Neural progenitor cell (in vitro differentiated cells): ENCODE measurements at regions not wholly inside any gene's neighbourhood (a gene's known extent, or its start where the extent isn't known, plus 50 kb on each side); places are given as distances from the start of the nearest gene placed in this dataset.

Experiments used
- CTCF ChIP-seq: fragments of 200-600 bp; sonication (generic); IDR thresholded peaks from 2 replicates; pipeline ENCODE4 v1.5.1; 2017; ENCODE audit warnings: antibody characterized with exemption, mild to moderate bottlenecking
- EZH2 ChIP-seq: fragments of 200-600 bp; sonication (generic); IDR thresholded peaks from 2 replicates; pipeline ENCODE4 v1.6.1; 2017; ENCODE audit warnings: antibody characterized with exemption, mild to moderate bottlenecking, moderate library complexity
- EZH2phosphoT487 ChIP-seq: fragments of 200-600 bp; sonication (generic); IDR thresholded peaks from 2 replicates; pipeline ENCODE4 v1.6.1; 2017; ENCODE audit warnings: antibody characterized with exemption

GRCh38 chr12:124399622-124400021, 104.7 kb downstream of the RFLNA start:
- peak; percentile 64 for TF ChIP-seq CTCF
- TF ChIP-seq EZH2phosphoT487: no peak
- no peak for TF ChIP-seq EZH2
